NCI-H526 treated with DMSO at 0.1 percent for 48 hours (cell line): ENCODE measurements at regions not wholly inside any gene's neighbourhood (a gene's known extent, or its start where the extent isn't known, plus 50 kb on each side); places are given as distances from the start of the nearest gene placed in this dataset.

Experiments
- DNase-seq: peaks from one replicate; lab custom pipeline; 2025; lab: John Stamatoyannopoulos, UW

- no peak for DNase-seq
Measured at GRCh38 chr17:10968007-10968406, 130.1 kb upstream of the PIRT start.

GRCh38 chr17:10956821-10957220 is 118.9 kb upstream of the PIRT start:
- no peak for DNase-seq

GRCh38 chr17:10944819-10945218 is 106.9 kb upstream of the PIRT start:
- no peak for DNase-seq

GRCh38 chr17:10936931-10937330 is 99.0 kb upstream of the PIRT start:
- DNase-seq, result no peak

GRCh38 chr17:10932938-10933337 is 95.1 kb upstream of the PIRT start:
- DNase-seq, result no peak

- no peak for DNase-seq
Measured at GRCh38 chr17:10931133-10931532, 93.2 kb upstream of the PIRT start.

- DNase-seq, result no peak
Measured at GRCh38 chr17:10927712-10928111, 89.8 kb upstream of the PIRT start.

GRCh38 chr17:10920558-10921108 is 82.7 kb upstream of the PIRT start:
- DNase-seq, result no peak

GRCh38 chr17:10907370-10907769 is 69.5 kb upstream of the PIRT start:
- DNase-seq, result no peak

- no peak for DNase-seq
Measured at GRCh38 chr17:10899281-10899680, 61.4 kb upstream of the PIRT start.

- no peak for DNase-seq
Measured at GRCh38 chr17:10894220-10894619, 56.3 kb upstream of the PIRT start.

GRCh38 chr17:10888858-10889257 is 51.0 kb upstream of the PIRT start:
- no peak for DNase-seq
